Neural progenitor cell (in vitro differentiated cells): ENCODE measurements at regions not wholly inside any gene's neighbourhood (a gene's known extent, or its start where the extent isn't known, plus 50 kb on each side); places are given as distances from the start of the nearest gene placed in this dataset.

Experiments
- EZH2 ChIP-seq: fragments of 200-600 bp; sonication (generic); IDR thresholded peaks from 2 replicates; pipeline ENCODE4 v1.6.1; 2017; ENCODE audit warnings: antibody characterized with exemption, mild to moderate bottlenecking, moderate library complexity
- TF ChIP-seq, protein P1 (sequence below): fragments of 200-600 bp; sonication (generic); IDR thresholded peaks from 2 replicates; pipeline ENCODE4 v1.5.1; 2017; ENCODE audit warnings: antibody characterized with exemption, mild to moderate bottlenecking

DNA sequence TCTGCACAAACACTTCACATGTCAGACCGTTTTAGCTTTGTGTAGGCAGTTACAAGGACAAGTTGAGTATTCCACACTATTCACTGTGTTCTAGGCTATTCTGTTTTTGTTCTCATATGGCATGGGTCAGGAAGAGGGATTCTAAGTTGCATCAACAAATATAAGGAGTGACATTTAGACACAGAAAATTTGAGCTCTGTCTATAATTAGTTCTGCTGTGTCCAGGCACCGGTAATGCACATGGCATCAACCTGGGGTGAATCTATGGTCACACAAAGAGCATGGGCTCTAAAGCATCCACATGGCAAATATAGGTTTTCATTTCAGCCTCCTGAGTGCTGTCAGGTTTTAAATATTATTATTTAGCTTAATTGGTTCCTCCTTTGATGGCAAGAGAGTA, 130.4 kb upstream of the PMFBP1 start:
- TF ChIP-seq, protein P1, sequence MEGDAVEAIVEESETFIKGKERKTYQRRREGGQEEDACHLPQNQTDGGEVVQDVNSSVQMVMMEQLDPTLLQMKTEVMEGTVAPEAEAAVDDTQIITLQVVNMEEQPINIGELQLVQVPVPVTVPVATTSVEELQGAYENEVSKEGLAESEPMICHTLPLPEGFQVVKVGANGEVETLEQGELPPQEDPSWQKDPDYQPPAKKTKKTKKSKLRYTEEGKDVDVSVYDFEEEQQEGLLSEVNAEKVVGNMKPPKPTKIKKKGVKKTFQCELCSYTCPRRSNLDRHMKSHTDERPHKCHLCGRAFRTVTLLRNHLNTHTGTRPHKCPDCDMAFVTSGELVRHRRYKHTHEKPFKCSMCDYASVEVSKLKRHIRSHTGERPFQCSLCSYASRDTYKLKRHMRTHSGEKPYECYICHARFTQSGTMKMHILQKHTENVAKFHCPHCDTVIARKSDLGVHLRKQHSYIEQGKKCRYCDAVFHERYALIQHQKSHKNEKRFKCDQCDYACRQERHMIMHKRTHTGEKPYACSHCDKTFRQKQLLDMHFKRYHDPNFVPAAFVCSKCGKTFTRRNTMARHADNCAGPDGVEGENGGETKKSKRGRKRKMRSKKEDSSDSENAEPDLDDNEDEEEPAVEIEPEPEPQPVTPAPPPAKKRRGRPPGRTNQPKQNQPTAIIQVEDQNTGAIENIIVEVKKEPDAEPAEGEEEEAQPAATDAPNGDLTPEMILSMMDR: no peak
- TF ChIP-seq EZH2: no peak
